ENCODE measurements at regions not wholly inside any gene's neighbourhood (a gene's known extent, or its start where the extent isn't known, plus 50 kb on each side); places are given as distances from the start of the nearest gene placed in this dataset.
"Not testable (repeated sequence)": the region's sequence is repeated elsewhere in the genome, so short reads cannot be mapped to it uniquely, and the experiment has no call there.

- DNase-seq (ENCODE audit: low read depth in 3 of 3), result no peak
Observed at GRCh38 chr5:125251703-125252102, 505.3 kb upstream of the ZNF608 start.

DNA sequence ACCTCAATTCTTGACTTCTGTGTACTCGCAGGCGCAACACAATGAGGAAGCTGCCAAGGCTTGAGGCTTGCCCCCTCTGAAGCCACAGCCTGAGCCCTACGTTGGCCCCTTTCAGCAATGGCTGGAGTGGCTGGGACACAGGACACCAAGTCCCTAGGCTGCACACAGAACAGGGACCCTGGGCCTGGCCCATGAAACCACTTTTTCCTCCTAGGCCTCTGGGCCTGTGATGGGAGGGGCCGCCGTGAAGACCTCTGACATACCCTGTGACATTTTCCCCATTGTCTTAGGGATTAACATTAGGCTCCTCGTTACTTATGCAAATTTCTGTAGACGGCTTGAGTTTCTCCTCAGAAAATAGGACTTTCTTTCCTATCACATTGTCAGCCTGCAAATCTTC lies 507.2 kb upstream of the ZNF608 start:
- DNase-seq (ENCODE audit: low read depth in 3 of 3), result not testable (repeated sequence)

GRCh38 chr5:125254267-125254666 lies 507.8 kb upstream of the ZNF608 start:
- no peak for DNase-seq (ENCODE audit: low read depth in 3 of 3)

DNA sequence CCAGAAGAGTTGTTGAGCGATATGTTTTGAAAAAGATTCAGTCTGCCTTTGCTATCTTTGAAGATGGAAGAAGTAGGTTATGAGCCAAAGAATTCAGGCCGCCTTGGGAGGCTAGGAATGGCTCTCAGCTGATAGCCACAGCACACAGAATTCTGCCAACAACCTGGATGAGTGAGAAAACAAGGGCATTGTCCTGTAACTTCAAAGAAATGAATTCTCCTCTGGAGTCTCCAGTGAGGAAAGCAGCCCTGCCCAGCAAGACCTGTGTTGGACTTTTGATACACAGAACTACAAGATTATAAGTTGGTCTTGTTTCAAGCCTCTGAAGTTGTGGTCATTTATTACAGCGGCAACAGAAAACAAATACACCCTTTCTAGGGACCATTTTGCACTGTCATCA lies 509.9 kb upstream of the ZNF608 start:
- no peak for DNase-seq (ENCODE audit: low read depth in 3 of 3)

DNA sequence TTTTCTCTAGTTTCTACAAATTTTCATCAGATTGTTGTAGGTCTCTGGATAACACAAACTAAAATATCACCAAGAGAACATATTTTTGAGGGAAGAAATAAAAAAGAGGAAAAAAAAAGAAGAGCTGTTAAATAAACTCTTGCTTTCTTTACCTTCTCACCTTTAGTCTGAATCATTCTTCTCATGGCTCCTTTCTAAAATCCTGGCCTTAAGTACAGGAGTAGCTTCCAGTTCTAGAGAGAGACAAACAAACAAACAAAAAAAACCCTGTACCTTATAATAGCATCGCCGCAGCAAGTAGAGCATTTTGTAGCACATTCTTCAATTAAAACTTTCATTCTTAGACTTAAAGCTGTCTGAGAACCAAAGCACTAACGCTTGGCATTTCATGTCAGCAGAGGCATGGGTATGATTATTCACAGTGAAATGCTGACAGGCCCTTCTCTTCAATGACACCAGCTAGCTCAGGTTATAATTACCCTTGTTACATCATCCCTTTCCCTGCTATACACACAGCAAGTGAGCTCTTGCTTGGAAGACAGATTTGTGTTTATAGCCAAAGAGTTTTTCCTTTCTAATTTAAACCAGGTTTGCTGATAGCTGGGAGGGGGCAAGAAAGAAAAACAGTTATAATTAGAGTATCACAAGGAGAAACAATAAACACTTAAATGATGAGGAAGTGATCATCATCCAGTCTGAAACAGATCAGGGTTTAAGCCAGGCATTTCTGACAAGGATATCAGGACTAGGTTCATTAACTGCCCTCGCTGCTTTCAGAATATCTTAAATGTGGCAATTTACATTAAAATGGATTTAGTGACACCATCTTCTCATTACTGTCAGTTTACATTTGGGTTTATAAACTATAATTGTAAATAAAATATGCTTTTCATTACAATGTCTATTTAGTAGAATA lies 510.9 kb upstream of the ZNF608 start:
- no peak for DNase-seq (ENCODE audit: low read depth in 3 of 3)

DNA sequence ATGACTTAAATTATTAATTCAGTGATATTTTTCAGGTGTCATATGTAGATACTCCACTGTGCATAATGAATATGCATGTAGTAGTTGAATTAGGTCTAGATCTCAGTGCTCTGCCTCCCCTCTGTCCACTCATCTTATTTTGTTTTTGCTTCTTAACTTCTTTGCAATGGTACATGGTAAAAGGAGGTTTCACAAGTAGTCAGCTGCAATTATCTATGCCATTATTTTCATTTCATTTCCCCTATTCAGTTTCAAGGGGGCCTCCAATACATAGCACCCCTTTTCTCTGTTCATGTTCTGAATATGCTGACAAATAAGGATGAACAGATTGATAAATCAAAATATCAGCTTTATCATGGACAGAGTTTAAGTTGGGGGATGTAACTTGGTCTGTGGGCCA lies 511.6 kb upstream of the ZNF608 start:
- DNase-seq (ENCODE audit: low read depth in 3 of 3), result no peak

GRCh38 chr5:125258615-125259014 lies 512.2 kb upstream of the ZNF608 start:
- no peak for DNase-seq (ENCODE audit: low read depth in 3 of 3)

DNA sequence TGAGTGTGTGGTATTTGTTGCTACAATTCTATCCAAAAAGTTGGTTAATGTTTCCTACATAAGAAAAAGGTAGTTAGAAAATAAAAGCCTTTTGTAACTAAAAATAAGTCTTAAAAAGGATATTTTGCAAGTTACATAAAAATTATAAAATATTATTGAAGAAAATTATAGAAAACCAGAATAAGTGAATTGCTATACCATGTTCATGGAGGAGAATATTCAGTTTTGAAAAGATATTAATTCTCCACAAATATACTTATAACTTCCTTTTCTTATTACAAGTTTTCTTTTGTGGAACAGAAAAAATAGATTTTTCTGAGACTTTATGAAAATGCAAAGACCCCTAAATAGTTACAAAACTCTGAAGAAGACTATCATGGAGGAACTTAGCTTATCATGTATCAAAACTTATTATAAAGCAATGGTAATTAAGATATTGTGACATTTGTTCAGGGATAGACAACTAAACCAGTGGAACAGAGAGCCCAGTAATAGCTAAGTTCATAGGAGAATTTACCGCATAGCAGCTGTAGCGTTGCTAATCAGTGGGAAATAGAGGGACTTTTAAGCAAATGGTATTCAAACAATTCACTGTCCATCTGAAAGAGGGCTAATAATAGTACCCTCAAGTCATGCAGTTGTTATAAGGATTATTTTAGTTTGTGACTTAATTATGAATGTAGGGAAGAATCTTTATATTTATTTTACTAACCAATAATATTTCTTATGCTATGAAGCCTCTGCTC lies 515.2 kb upstream of the ZNF608 start:
- DNase-seq (ENCODE audit: low read depth in 3 of 3), result no peak

GRCh38 chr5:125262782-125263181 lies 516.3 kb upstream of the ZNF608 start:
- DNase-seq (ENCODE audit: low read depth in 3 of 3), result no peak

DNA sequence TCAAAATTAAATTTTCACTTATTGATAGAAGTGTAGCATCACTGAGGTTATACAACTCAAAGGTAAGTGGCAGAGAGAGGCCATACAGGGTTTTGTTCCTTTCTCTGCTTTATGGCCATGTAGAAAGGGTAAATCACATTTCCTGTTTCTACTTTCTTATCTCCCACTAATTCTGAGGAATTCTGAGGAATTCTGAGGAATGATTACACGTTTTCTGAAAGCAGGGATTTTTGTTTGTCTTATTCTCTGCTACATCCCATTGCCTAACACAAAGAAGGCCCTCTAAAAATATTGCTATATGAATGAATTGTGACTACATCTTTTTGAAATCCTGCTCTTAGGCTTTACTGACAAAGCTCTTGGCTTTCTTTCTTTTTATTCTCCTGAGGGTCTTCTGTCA lies 516.9 kb upstream of the ZNF608 start:
- DNase-seq (ENCODE audit: low read depth in 3 of 3), result no peak

GRCh38 chr5:125266106-125266505 lies 519.7 kb upstream of the ZNF608 start:
- no peak for DNase-seq (ENCODE audit: low read depth in 3 of 3)

DNA sequence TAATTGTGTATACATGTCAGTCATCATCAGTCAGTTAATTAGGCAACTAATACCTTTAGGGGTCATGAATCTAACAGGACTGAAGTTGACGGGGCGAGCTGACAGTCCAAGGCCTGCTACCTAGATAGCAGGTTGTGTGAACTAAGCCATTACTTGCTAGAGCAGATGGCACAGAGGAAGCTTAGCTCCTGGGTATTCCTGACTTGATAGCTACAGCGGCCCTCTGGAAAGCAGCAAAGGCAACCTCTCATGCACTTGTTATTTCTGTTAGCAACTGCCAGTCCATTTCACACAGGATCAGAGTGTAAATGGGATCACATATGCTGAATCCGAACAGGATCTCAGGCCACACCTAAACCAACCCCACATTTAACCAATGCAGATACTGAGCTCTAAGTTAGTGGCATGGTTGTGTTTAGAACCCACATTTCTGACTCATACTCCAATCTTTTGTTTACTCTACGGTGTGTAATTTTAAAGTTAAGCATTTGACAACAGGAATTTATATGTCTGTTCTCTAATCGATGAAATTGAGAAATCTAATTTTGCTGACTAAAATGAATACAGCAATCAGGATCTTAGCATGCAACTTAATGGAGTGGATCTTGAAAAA lies 521.3 kb upstream of the ZNF608 start:
- no peak for DNase-seq (ENCODE audit: low read depth in 3 of 3)

DNA sequence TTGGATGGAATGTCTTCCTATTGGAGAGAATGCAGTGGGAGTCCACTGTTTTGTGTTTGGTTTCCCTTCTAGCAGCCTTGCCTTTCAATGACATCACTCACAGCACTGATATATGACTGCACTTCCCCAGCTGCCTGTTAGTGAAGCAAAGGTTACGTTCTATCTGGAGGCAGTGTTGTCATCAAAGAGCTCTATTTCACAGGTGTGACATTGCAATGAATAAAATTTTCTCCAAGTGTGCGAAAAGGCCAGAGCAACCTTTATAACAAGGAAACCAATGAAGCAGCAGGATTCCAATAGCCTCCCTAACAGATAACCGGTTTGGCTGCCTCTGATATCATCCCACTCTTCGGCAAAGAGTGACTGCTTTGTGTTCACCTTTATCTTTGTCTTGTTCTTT lies 523.5 kb upstream of the ZNF608 start:
- DNase-seq (ENCODE audit: low read depth in 3 of 3), result no peak

DNA sequence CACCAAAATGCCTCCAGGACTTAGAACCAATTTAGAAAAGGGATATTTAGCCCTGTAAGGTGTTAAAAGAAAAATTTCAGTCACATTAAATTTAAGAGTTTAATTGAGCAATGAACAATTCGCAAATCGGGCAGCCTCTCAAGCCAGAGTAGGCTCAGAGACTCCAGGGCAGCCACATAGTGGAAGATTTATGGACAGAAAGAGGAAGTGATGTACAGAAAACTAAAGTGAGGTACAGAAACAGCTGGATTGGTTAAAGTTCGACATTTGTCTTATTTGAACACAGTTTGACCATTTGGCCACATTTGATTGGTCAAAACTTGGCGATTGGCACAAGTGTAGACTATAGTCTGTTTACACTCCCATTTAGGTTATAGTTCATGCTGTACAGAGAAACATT lies 525.9 kb upstream of the ZNF608 start:
- DNase-seq (ENCODE audit: low read depth in 3 of 3), result no peak

GRCh38 chr5:125274211-125274610 lies 527.8 kb upstream of the ZNF608 start:
- no peak for DNase-seq (ENCODE audit: low read depth in 3 of 3)

GRCh38 chr5:125274938-125275724 lies 528.7 kb upstream of the ZNF608 start:
- no peak for DNase-seq (ENCODE audit: low read depth in 3 of 3)

- DNase-seq (ENCODE audit: low read depth in 3 of 3), result no peak
Observed at GRCh38 chr5:125275725-125276090, 529.3 kb upstream of the ZNF608 start.

- DNase-seq (ENCODE audit: low read depth in 3 of 3), result no peak
Observed at GRCh38 chr5:125276096-125276495, 529.7 kb upstream of the ZNF608 start.

- no peak for DNase-seq (ENCODE audit: low read depth in 3 of 3)
Observed at GRCh38 chr5:125277494-125278154, 531.2 kb upstream of the ZNF608 start.

DNA sequence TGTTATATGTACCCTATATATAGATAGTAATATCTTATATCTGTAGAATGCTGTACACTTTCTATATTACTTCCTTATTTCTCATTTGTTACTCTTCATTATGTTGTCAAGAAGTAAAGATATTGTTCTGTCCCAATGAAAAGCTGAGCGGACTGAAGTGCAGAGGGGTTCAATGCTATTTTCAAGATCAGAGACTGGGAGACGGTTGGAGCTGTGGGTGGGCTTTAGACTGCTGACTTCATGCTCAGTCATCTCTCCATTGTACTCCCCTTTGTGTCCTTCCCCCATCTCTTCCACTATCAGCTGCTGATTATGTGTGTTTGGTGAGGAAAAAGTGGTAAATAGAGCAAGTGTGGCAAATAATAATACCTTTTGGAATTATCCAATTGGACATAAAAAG lies 532.3 kb upstream of the ZNF608 start:
- no peak for DNase-seq (ENCODE audit: low read depth in 3 of 3)

DNA sequence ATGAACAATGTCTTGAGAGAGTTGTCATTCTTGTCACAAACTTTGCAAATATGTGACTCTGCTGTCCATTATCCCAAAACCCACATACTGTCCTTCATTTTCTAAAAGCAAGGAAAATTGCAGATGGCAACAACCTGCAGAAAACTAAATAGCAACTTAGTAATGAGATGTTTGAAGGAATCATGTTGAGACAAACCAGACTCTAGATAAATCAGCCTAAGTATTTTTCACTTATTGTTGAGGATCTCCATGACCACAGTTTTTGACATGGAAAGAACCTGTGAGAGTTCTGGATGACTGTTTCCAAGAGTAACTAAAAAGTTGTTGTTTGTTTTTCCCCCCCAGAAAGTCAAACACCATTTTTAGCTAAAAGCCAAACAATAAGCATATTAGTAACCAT lies 535.2 kb upstream of the ZNF608 start:
- no peak for DNase-seq (ENCODE audit: low read depth in 3 of 3)

All from stimulated activated CD4-positive, alpha-beta T cell treated with anti-CD3 and anti-CD28 coated beads, TNF-alpha, amount 100 ng/mL, for 4 hours (primary cell).